Peyer's patch (tissue), 4 donors: ENCODE measurements at regions not wholly inside any gene's neighbourhood (a gene's known extent, or its start where the extent isn't known, plus 50 kb on each side); places are given as distances from the start of the nearest gene placed in this dataset.

Experiments used
- CTCF ChIP-seq, 6 experiments: fragments of 450-650 bp in 4 of 6; fragments of 200-600 bp in 2 of 6; sonication (generic) in 1 of 6; IDR thresholded peaks; one replicate each; pipeline ENCODE4 v1.5.1; 2017 to 2019; ENCODE audit warnings: antibody characterized with exemption in 6 of 6, mild to moderate bottlenecking in 3 of 6, moderate library complexity in 1 of 6
- POLR2A ChIP-seq, 2 donors: fragments of 450-650 bp; IDR thresholded peaks; one replicate each; pipeline ENCODE4 v1.5.1; 2017; ENCODE audit warnings: antibody characterized with exemption in 2 of 2, mild to moderate bottlenecking in 2 of 2, moderate library complexity in 2 of 2

GRCh38 chr13:50136678-50137077 is 121.4 kb downstream of the KCNRG start:
- no peak for TF ChIP-seq CTCF (IDR thresholded peaks at IDR 0.05)
- no peak for TF ChIP-seq POLR2A (IDR thresholded peaks at IDR 0.05)
